SK-N-SH treated with all-trans-retinoic acid at 6 μM for 48 hours (cell line): ENCODE measurements at regions not wholly inside any gene's neighbourhood (a gene's known extent, or its start where the extent isn't known, plus 50 kb on each side); places are given as distances from the start of the nearest gene placed in this dataset.

ENCODE experiments used
- ATAC-seq: fragments of 200-7000 bp; cut with Tn5 transposase; 3 replicates; pipeline ENCODE4 v1.9.1; 2020; ENCODE audit warnings: mild to moderate bottlenecking, moderate library complexity
- ARNTL ChIP-seq: fragments of 450-650 bp; formaldehyde crosslinking; IDR thresholded peaks from 2 replicates; pipeline ENCODE4 v1.5.0; 2020; ENCODE audit warnings: low read depth, mild to moderate bottlenecking, moderate library complexity, borderline replicate concordance
- BACH2 ChIP-seq: fragments of 250-450 bp; sonication (Bioruptor Pico); IDR thresholded peaks from 2 replicates; pipeline ENCODE4 v1.9.0; 2021; ENCODE audit warnings: mild to moderate bottlenecking, borderline replicate concordance
- CREB5 ChIP-seq: fragments of 250-450 bp; sonication (Bioruptor Pico); IDR thresholded peaks from 2 replicates; pipeline ENCODE4 v1.5.1; 2020; ENCODE audit warnings: low read depth, mild to moderate bottlenecking, moderate library complexity
- CSRNP3 ChIP-seq: fragments of 250-450 bp; sonication (Bioruptor Pico); IDR thresholded peaks from 2 replicates; pipeline ENCODE4 v1.5.1; 2021; ENCODE audit warnings: mild to moderate bottlenecking, moderate library complexity
- ESRRG ChIP-seq: fragments of 250-450 bp; sonication (Bioruptor Pico); IDR thresholded peaks from 2 replicates; pipeline ENCODE4 v1.6.1; 2021; ENCODE audit warnings: mild to moderate bottlenecking
- GLIS3 ChIP-seq: fragments of 250-450 bp; sonication (Bioruptor Pico); IDR thresholded peaks from 2 replicates; pipeline ENCODE4 v1.5.0; 2020; ENCODE audit warnings: mild to moderate bottlenecking, moderate library complexity
- ISL1 ChIP-seq: fragments of 250-450 bp; sonication (Bioruptor Pico); IDR thresholded peaks from 2 replicates; pipeline ENCODE4 v2.1.2; 2022; ENCODE audit warnings: mild to moderate bottlenecking, moderate library complexity
- PATZ1 ChIP-seq: fragments of 250-450 bp; sonication (Bioruptor Pico); IDR thresholded peaks from 2 replicates; pipeline ENCODE4 v1.8.0; 2020; ENCODE audit warnings: mild to moderate bottlenecking, moderate library complexity, borderline replicate concordance
- POU6F1 ChIP-seq: fragments of 250-450 bp; sonication (Bioruptor Pico); IDR thresholded peaks from 2 replicates; pipeline ENCODE4 v1.8.0; 2021; ENCODE audit warnings: low read depth, mild to moderate bottlenecking, moderate library complexity, borderline replicate concordance
- PPARA ChIP-seq: fragments of 250-450 bp; sonication (Bioruptor Pico); IDR thresholded peaks from 2 replicates; pipeline ENCODE4 v1.5.0; 2020; ENCODE audit warnings: mild to moderate bottlenecking, borderline replicate concordance
- SNAI2 ChIP-seq: fragments of 250-450 bp; sonication (Bioruptor Pico); IDR thresholded peaks from 2 replicates; pipeline ENCODE4 v1.5.0; 2020; ENCODE audit warnings: mild to moderate bottlenecking, moderate library complexity
- TCF4 ChIP-seq: fragments of 250-450 bp; sonication (Bioruptor Pico); IDR thresholded peaks from 2 replicates; pipeline ENCODE4 v1.8.0; 2021; ENCODE audit warnings: mild to moderate bottlenecking, moderate library complexity, borderline replicate concordance
- TOX ChIP-seq: fragments of 250-450 bp; sonication (Bioruptor Pico); IDR thresholded peaks from 2 replicates; pipeline ENCODE4 v1.8.0; 2021; ENCODE audit warnings: mild to moderate bottlenecking, moderate library complexity, borderline replicate concordance
- TSHZ2 ChIP-seq: fragments of 250-450 bp; sonication (Bioruptor Pico); IDR thresholded peaks from 2 replicates; pipeline ENCODE4 v1.5.0; 2020; ENCODE audit warnings: mild to moderate bottlenecking, moderate library complexity
- ZC3H10 ChIP-seq: fragments of 250-450 bp; sonication (Bioruptor Pico); IDR thresholded peaks from 2 replicates; pipeline ENCODE4 v1.5.1; 2021; ENCODE audit warnings: mild to moderate bottlenecking, moderate library complexity
- ZFP3 ChIP-seq: fragments of 250-450 bp; sonication (Bioruptor Pico); IDR thresholded peaks from 2 replicates; pipeline ENCODE4 v1.5.0; 2020; ENCODE audit warnings: mild to moderate bottlenecking, moderate library complexity
- ZFP30 ChIP-seq: fragments of 450-650 bp; formaldehyde crosslinking; IDR thresholded peaks from 2 replicates; pipeline ENCODE4 v1.5.0; 2022; ENCODE audit warnings: mild to moderate bottlenecking, moderate library complexity
- ZNF70 ChIP-seq: fragments of 450-650 bp; formaldehyde crosslinking; IDR thresholded peaks from 2 replicates; pipeline ENCODE4 v1.5.0; 2020; ENCODE audit warnings: mild to moderate bottlenecking, moderate library complexity

GRCh38 chr9:69980041-69980440 lies 63.6 kb upstream of the MAMDC2 start (continued):
- TF ChIP-seq SNAI2 (CRISPR knock-in tag) (no peak), ZC3H10 (CRISPR knock-in tag) (no peak), TSHZ2 (CRISPR knock-in tag) (no peak), ESRRG (no peak), ZFP30 (CRISPR knock-in tag) (no peak), ZNF70 (CRISPR knock-in tag) (no peak)

GRCh38 chr9:69980591-69980990 lies 63.1 kb upstream of the MAMDC2 start:
- ATAC-seq, result no peak
- TF ChIP-seq CREB5 (CRISPR knock-in tag) (no peak), TSHZ2 (CRISPR knock-in tag) (no peak), PATZ1 (no peak), TCF4 (CRISPR knock-in tag) (no peak), ZNF70 (CRISPR knock-in tag) (no peak), GLIS3 (no peak), ISL1 (CRISPR knock-in tag) (no peak), ARNTL (CRISPR knock-in tag) (no peak), ZFP3 (CRISPR knock-in tag) (no peak), PPARA (no peak), ZC3H10 (CRISPR knock-in tag) (no peak), BACH2 (no peak), POU6F1 (CRISPR knock-in tag) (no peak), CSRNP3 (CRISPR knock-in tag) (no peak), SNAI2 (CRISPR knock-in tag) (no peak), ESRRG (no peak), TOX (CRISPR knock-in tag) (no peak)
- TF ChIP-seq, all 23 proteins: peak for 0
